ENCODE measurements at regions not wholly inside any gene's neighbourhood (a gene's known extent, or its start where the extent isn't known, plus 50 kb on each side); places are given as distances from the start of the nearest gene placed in this dataset.

DNA sequence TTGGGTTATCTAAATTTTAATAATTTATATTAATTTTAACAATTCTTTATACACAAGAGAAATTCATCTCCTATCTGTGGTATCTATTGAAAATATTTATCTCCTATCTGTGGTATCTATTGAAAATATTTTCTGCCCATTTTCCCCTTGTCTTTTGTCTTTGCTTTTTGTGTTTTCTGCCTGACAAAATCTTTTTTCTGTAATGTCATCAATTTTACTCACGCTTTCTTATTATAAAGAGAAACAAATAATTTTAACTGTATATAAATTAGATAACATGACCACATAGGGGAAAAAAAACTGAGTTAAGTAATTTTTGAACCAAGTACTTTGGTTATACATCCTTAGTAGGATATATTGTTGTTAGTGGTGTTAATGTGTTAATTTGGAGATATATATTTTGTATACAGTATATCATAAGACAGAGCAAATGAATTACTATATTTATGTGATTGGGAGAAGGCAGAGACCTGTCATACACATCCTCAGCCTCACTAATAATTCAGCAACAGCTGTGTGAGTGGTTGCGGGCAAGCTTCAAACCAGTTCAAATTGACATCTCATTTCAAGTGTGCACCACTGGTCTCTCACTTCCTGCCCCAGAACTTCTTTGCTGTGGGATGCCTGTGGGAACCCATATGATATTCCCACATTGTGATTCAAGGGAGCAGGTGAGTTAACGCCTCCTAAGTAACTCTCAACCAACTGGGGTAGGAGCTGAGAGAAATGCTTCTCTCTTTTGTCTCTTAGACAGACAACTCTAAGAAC lies 292.4 kb downstream of the SP3 start:
- DNase-seq (ENCODE audit: low read depth) = no peak
- Histone ChIP-seq H3K27me3 (ENCODE audit: control insufficient read depth, insufficient read depth, low read length) (no peaks in the 10 kb centered on the region), H3K36me3 (ENCODE audit: control insufficient read depth, insufficient read depth, low read length) (no peaks in the 10 kb centered on the region), H3K4me3 (ENCODE audit: low read depth, low read length) (no peak overlapping the region)
- TF ChIP-seq, protein P1, sequence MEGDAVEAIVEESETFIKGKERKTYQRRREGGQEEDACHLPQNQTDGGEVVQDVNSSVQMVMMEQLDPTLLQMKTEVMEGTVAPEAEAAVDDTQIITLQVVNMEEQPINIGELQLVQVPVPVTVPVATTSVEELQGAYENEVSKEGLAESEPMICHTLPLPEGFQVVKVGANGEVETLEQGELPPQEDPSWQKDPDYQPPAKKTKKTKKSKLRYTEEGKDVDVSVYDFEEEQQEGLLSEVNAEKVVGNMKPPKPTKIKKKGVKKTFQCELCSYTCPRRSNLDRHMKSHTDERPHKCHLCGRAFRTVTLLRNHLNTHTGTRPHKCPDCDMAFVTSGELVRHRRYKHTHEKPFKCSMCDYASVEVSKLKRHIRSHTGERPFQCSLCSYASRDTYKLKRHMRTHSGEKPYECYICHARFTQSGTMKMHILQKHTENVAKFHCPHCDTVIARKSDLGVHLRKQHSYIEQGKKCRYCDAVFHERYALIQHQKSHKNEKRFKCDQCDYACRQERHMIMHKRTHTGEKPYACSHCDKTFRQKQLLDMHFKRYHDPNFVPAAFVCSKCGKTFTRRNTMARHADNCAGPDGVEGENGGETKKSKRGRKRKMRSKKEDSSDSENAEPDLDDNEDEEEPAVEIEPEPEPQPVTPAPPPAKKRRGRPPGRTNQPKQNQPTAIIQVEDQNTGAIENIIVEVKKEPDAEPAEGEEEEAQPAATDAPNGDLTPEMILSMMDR (IDR thresholded peaks at IDR 0.05; ENCODE audit: insufficient read depth, low read length, poor library complexity, severe bottlenecking) = no peak

DNA sequence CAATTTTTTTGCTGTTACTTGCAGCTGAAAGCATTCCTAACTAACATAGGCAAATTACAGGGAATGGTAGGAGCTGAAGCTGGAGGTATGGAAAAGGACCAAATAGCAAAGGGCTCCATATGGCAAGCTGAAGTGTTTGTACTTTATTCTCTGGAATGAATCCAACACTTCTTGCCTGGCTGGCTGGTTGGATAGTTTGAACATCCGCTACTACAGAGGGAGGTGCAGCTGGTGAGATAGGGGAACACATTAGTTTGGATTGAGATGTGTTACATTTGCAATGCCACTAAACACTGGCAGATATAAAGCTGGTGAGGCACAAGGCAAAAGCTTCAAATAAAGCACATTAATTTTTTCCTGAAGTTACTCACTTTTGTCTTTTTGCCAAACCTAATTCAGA lies 291.5 kb downstream of the SP3 start:
- DNase-seq (ENCODE audit: low read depth) = no peak
- no peak overlapping the region for H3K4me3 ChIP-seq (ENCODE audit: low read depth, low read length)
- TF ChIP-seq, protein P1 (IDR thresholded peaks at IDR 0.05; ENCODE audit: insufficient read depth, low read length, poor library complexity, severe bottlenecking) = no peak
- no peaks in the 10 kb centered on the region for H3K36me3 ChIP-seq (ENCODE audit: control insufficient read depth, insufficient read depth, low read length)
- H3K27me3 ChIP-seq (ENCODE audit: control insufficient read depth, insufficient read depth, low read length) = no peaks in the 10 kb centered on the region

DNA sequence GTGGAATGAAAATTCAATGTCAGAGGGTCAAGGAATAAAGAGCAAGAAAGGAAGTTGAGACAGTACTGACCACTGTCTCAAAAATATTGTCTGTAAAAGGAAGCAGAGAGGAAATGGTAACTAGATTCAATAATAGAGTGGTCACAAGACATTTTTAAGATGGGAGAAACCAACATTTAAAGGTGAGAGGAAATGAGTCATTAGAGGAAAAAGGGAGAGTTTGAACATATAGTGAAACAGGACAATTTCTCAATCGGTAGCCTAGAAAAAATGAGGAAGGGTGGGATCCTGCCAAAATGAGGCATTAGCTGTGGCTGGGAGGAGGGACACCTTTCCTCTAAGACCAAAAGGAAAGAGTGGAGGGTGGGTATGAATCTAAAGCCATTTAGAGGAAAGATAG lies 288.5 kb downstream of the SP3 start:
- H3K36me3 ChIP-seq (ENCODE audit: control insufficient read depth, insufficient read depth, low read length) = no peaks in the 10 kb centered on the region
- TF ChIP-seq, protein P1 (IDR thresholded peaks at IDR 0.05; ENCODE audit: insufficient read depth, low read length, poor library complexity, severe bottlenecking) = no peak
- DNase-seq (ENCODE audit: low read depth) = no peak
- no peaks in the 10 kb centered on the region for H3K27me3 ChIP-seq (ENCODE audit: control insufficient read depth, insufficient read depth, low read length)
- no peak overlapping the region for H3K4me3 ChIP-seq (ENCODE audit: low read depth, low read length)

DNA sequence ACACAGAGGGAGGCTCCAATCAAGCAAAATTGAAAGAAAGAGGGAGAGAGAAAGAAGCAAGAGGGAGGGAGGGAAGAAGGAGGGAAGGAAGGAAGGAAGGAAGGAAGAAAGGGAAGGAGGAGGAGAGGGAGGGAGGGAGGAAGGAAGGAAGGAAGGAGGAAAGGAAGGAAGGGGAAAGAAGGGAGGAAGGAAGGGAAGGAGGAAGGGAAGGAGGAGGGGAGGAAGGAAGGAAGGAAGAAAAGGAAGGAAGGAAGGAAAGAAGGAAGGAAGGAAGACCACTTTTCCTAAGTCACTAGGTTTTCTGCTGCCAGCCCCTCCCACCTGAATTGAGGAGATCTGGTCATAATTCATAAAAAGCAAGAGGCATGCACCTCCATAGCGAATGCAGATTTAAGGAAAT lies 287.0 kb downstream of the SP3 start:
- DNase-seq (ENCODE audit: low read depth) = no peak
- Histone ChIP-seq H3K36me3 (ENCODE audit: control insufficient read depth, insufficient read depth, low read length) (no peaks in the 10 kb centered on the region), H3K4me3 (ENCODE audit: low read depth, low read length) (no peak overlapping the region), H3K27me3 (ENCODE audit: control insufficient read depth, insufficient read depth, low read length) (no peaks in the 10 kb centered on the region)
- TF ChIP-seq, protein P1 (IDR thresholded peaks at IDR 0.05; ENCODE audit: insufficient read depth, low read length, poor library complexity, severe bottlenecking) = no peak

DNA sequence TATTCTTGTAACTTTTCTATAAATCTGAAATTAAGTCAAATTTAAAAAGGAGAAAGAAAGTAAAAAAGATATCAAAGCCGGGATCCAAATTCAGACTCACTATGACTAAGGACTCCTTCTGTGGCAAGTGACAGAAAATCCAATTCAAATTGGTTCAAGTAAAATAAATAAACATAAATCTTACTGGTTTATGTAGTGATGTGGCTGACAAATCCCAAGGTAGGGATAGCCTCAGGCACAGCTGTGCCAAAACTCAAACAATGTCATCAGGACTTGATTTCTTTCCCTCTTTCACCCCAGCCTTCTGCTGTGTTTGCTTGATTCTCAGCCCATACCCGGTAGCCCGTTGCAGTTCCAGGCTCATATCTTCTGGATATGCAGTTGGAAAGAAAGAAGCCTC lies 284.6 kb downstream of the SP3 start:
- no peak for DNase-seq (ENCODE audit: low read depth)
- no peak overlapping the region for H3K4me3 ChIP-seq (ENCODE audit: low read depth, low read length)
- H3K27me3 ChIP-seq (ENCODE audit: control insufficient read depth, insufficient read depth, low read length) = no peaks in the 10 kb centered on the region
- H3K36me3 ChIP-seq (ENCODE audit: control insufficient read depth, insufficient read depth, low read length) = no peaks in the 10 kb centered on the region
- TF ChIP-seq, protein P1 (IDR thresholded peaks at IDR 0.05; ENCODE audit: insufficient read depth, low read length, poor library complexity, severe bottlenecking) = no peak
